Heart left ventricle (tissue), 13 donors: ENCODE measurements at regions not wholly inside any gene's neighbourhood (a gene's known extent, or its start where the extent isn't known, plus 50 kb on each side); places are given as distances from the start of the nearest gene placed in this dataset.

Source experiments
- POLR2A ChIP-seq, 2 donors: fragments of 450-650 bp; IDR thresholded peaks; one replicate each; pipeline ENCODE4 v1.6.1; 2017; ENCODE audit warnings: antibody characterized with exemption in 2 of 2, mild to moderate bottlenecking in 2 of 2, moderate library complexity in 2 of 2
- TF ChIP-seq, protein P1 (sequence below), 12 donors: fragments of 200-600 bp; sonication (generic) in 4 of 12; IDR thresholded peaks; one replicate each; pipeline versions ENCODE4 v1.5.0 to v1.8.0; 2018 to 2022; ENCODE audit warnings: antibody characterized with exemption in 12 of 12, mild to moderate bottlenecking in 5 of 12
- donor health status: ischemic (EF 13 %, LVEDD 7.1; RV severe dilation, severe dysfunction).
- donor health status: DM: no; HTN: yes; CAD: no.
- donor health status: DM: no; HTN: no; CAD: no.
- donor health status: ischemic (EF 25% LVEDD 6.9; RV normal size, moderate dysfunction).
- donor health status: ischemic (EF 25% LVEDD 5.7; RV mildly dilated, moderate dysfunction).
- donor health status: ischemic (EF 35%, LVEDD 5.7; RV mildly dilated, moderate dysfunction).
- donor health status: nonischemic (EF 11% LVEDD 7.7; RV severe dilation, severe dysfunction).
- donor health status: DM: yes; HTN: yes; CAD: no.
- donor health status: PGD.
- donor health status: ischemic (EF 29% LVEDD 5.4; RV normal size, mild dysfunction).
- donor health status: nonischemic (EF 23%, LVEDD 6.1; RV moderate dilation, normal function).

DNA sequence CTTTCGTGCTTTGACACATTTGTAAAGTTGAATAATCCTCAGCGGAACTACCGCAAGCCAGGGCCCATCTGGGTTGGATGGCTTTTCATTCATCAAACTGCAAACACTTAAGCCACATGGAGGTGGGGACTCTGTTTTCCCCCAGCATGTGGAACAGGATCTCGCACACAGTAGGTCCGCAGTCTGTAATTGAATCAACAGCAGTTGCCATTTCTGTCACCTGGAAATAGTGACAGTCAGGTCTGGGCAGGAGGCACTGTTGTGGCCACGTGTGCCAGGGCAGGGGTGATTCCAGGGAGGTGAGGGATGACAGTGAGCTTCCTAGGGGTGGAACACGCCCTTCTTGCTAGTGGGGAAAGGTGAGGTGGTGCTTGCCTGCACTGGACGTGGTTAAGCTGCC, 50.7 kb upstream of the ANO1 start:
- TF ChIP-seq, protein P1, sequence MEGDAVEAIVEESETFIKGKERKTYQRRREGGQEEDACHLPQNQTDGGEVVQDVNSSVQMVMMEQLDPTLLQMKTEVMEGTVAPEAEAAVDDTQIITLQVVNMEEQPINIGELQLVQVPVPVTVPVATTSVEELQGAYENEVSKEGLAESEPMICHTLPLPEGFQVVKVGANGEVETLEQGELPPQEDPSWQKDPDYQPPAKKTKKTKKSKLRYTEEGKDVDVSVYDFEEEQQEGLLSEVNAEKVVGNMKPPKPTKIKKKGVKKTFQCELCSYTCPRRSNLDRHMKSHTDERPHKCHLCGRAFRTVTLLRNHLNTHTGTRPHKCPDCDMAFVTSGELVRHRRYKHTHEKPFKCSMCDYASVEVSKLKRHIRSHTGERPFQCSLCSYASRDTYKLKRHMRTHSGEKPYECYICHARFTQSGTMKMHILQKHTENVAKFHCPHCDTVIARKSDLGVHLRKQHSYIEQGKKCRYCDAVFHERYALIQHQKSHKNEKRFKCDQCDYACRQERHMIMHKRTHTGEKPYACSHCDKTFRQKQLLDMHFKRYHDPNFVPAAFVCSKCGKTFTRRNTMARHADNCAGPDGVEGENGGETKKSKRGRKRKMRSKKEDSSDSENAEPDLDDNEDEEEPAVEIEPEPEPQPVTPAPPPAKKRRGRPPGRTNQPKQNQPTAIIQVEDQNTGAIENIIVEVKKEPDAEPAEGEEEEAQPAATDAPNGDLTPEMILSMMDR (IDR thresholded peaks at IDR 0.05): no peak
- TF ChIP-seq POLR2A (IDR thresholded peaks at IDR 0.05): no peak
